Prostate gland (tissue), 2 donors: ENCODE measurements at regions not wholly inside any gene's neighbourhood (a gene's known extent, or its start where the extent isn't known, plus 50 kb on each side); places are given as distances from the start of the nearest gene placed in this dataset.

ENCODE experiments used
- CTCF ChIP-seq, 4 experiments: fragments of 200-600 bp in 2 of 4; fragments of 450-650 bp in 2 of 4; sonication (generic) in 2 of 4; IDR thresholded peaks; 1 replicate in 3 of 4; 2 replicates in 1 of 4; pipeline ENCODE4 v1.5.1; 2016 to 2019; ENCODE audit warnings: antibody characterized with exemption in 4 of 4, mild to moderate bottlenecking in 2 of 4, moderate library complexity in 2 of 4
- POLR2A ChIP-seq: fragments of 450-650 bp; IDR thresholded peaks from one replicate; pipeline ENCODE4 v1.6.1; 2016; ENCODE audit warnings: antibody characterized with exemption, mild to moderate bottlenecking
- POLR2AphosphoS5 ChIP-seq: sonication (generic); formaldehyde crosslinking; IDR thresholded peaks from one replicate; pipeline ENCODE4 v1.6.1; 2017; ENCODE audit warnings: antibody characterized with exemption

GRCh38 chr13:31455581-31455980 lies 255.8 kb downstream of the B3GLCT start:
- TF ChIP-seq CTCF (IDR thresholded peaks at IDR 0.05), result no peak
- TF ChIP-seq POLR2A, result no peak
- no peak for TF ChIP-seq POLR2AphosphoS5
